ENCODE measurements at regions not wholly inside any gene's neighbourhood (a gene's known extent, or its start where the extent isn't known, plus 50 kb on each side); places are given as distances from the start of the nearest gene placed in this dataset.

DNA sequence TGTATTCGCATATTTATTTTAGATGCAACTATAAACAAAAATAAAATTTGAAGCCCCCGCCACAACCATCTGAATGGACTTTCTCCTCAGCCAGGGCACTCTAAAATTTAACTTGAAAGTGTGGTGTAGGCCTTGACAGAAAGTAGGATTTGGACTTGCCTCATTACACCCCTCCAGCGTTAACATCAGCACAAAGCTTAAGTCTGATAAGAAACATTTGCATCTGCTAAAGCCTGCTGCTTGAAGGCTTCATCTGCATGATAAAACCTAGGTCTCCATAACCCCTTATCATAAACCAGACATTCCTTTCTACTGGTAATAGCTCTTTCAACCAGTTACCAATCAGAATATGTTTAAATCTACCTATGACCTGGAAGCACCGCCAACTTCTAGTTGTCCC, 1046.5 kb downstream of the FAT4 start:
- no peak for TF ChIP-seq EZH2 (IDR thresholded peaks at IDR 0.05; ENCODE audit: borderline replicate concordance, insufficient read depth, low read depth, low read length, poor library complexity, severe bottlenecking)
- no peak for TF ChIP-seq CTCF (IDR thresholded peaks at IDR 0.05)

Measured in B cell (primary cell).